H54 (cell line): ENCODE measurements at regions not wholly inside any gene's neighbourhood (a gene's known extent, or its start where the extent isn't known, plus 50 kb on each side); places are given as distances from the start of the nearest gene placed in this dataset.

Experiments used
- DNase-seq: peaks from one replicate; pipeline ENCODE4 v3.0.0; 2011; ENCODE audit warnings: low spot score, mixed read lengths; ENCODE audit not compliant: insufficient read length
- FAIRE-seq: peaks from 3 replicates; lab custom pipeline; 2011; peaks lifted over from hg19 to GRCh38; lab: Jason Lieb, UNC
- POLR2A ChIP-seq: IDR thresholded peaks from 2 replicates; pipeline ENCODE4 v1.6.1; 2011; ENCODE audit warnings: low read depth, mild to moderate bottlenecking, low read length

GRCh38 chr6:53974941-53975340 is 136.3 kb upstream of the MLIP start:
- DNase-seq (no peak), FAIRE-seq (no peak)
- no peak for TF ChIP-seq POLR2A

GRCh38 chr6:53975941-53976615 is 135.2 kb upstream of the MLIP start:
- TF ChIP-seq POLR2A: no peak

GRCh38 chr6:53977551-53977950 is 133.7 kb upstream of the MLIP start:
- no peak for FAIRE-seq
- no peak for DNase-seq
- TF ChIP-seq POLR2A: no peak

More at GRCh38 chr6:53975941-53976615, 135.2 kb upstream of the MLIP start:
- FAIRE-seq (no peak), DNase-seq (no peak)

GRCh38 chr6:53979468-53980067 is 131.7 kb upstream of the MLIP start:
- DNase-seq (no peak), FAIRE-seq (peak; percentile 72)
- no peak for TF ChIP-seq POLR2A

- DNase-seq: no peak
- no peak for FAIRE-seq
- TF ChIP-seq POLR2A: no peak
Measured at GRCh38 chr6:53982366-53983050, 128.7 kb upstream of the MLIP start.

GRCh38 chr6:53983301-53983700 is 127.9 kb upstream of the MLIP start:
- no peak for FAIRE-seq
- no peak for TF ChIP-seq POLR2A
- no peak for DNase-seq

- TF ChIP-seq POLR2A: no peak
- DNase-seq (peak; percentile 53), FAIRE-seq (peak; percentile 96)
Measured at GRCh38 chr6:53984163-53984562, 127.1 kb upstream of the MLIP start.

GRCh38 chr6:53984581-53984980 is 126.7 kb upstream of the MLIP start:
- FAIRE-seq (no peak), DNase-seq (no peak)
- TF ChIP-seq POLR2A: no peak

- no peak for TF ChIP-seq POLR2A
- DNase-seq (no peak), FAIRE-seq (no peak)
Measured at GRCh38 chr6:53985366-53985765, 125.9 kb upstream of the MLIP start.

- no peak for TF ChIP-seq POLR2A
- DNase-seq (peak; percentile 20), FAIRE-seq (peak; percentile 72)
Measured at GRCh38 chr6:53986165-53986720, 125.0 kb upstream of the MLIP start.

GRCh38 chr6:53986721-53987521 is 124.3 kb upstream of the MLIP start:
- FAIRE-seq (no peak), DNase-seq (no peak)
- no peak for TF ChIP-seq POLR2A

- no peak for TF ChIP-seq POLR2A
- no peak for DNase-seq
- no peak for FAIRE-seq
Measured at GRCh38 chr6:53987522-53987888, 123.7 kb upstream of the MLIP start.

- no peak for TF ChIP-seq POLR2A
Measured at GRCh38 chr6:53989504-53989903, 121.7 kb upstream of the MLIP start.

GRCh38 chr6:53992522-53992921 is 118.7 kb upstream of the MLIP start:
- FAIRE-seq (no peak), DNase-seq (no peak)
- TF ChIP-seq POLR2A: no peak

More at GRCh38 chr6:53989504-53989903, 121.7 kb upstream of the MLIP start:
- no peak for DNase-seq
- FAIRE-seq: no peak
